Spleen (tissue), 11 donors: ENCODE measurements at regions not wholly inside any gene's neighbourhood (a gene's known extent, or its start where the extent isn't known, plus 50 kb on each side); places are given as distances from the start of the nearest gene placed in this dataset.
A peak's percentile ranks its signal among the peaks of the same experiment; 100 is the strongest.
"Not testable (repeated sequence)": the region's sequence is repeated elsewhere in the genome, so short reads cannot be mapped to it uniquely, and the experiment has no call there.

ENCODE experiments used
- DNase-seq: peaks from one replicate; pipeline ENCODE4 v3.0.0-alpha.2; 2020
- H3K27ac ChIP-seq, 8 donors: fragments of 200-600 bp; sonication (generic) in 7 of 8; 1 replicate in 4 of 8; 2 replicates in 4 of 8; pipeline versions ENCODE4 v1.5.0 to v1.8.0; 2016 to 2021; ENCODE audit warnings: inconsistent platforms in 4 of 8, mild to moderate bottlenecking in 4 of 8, moderate library complexity in 1 of 8
- H3K27me3 ChIP-seq, 7 donors: fragments of 200-600 bp; sonication (generic) in 6 of 7; replicated peaks in 1 of 7; 1 replicate in 4 of 7; 2 replicates in 3 of 7; pipeline versions ENCODE4 v1.5.0 to v1.8.0; 2016 to 2021; ENCODE audit warnings: inconsistent platforms in 3 of 7, mild to moderate bottlenecking in 1 of 7
- H3K36me3 ChIP-seq, 6 donors: fragments of 200-600 bp; sonication (generic) in 5 of 6; 1 replicate in 4 of 6; 2 replicates in 2 of 6; pipeline versions ENCODE4 v1.5.0 to v1.8.0; 2016 to 2021; ENCODE audit warnings: inconsistent platforms in 2 of 6
- H3K4me1 ChIP-seq, 6 donors: fragments of 200-600 bp; sonication (generic) in 5 of 6; 1 replicate in 3 of 6; 2 replicates in 3 of 6; pipeline versions ENCODE4 v1.5.0 to v1.8.0; 2016 to 2021; ENCODE audit warnings: inconsistent platforms in 3 of 6
- H3K4me3 ChIP-seq, 8 donors: fragments of 200-600 bp; sonication (generic) in 7 of 8; 1 replicate in 4 of 8; 2 replicates in 4 of 8; pipeline versions ENCODE4 v1.5.0 to v1.8.0; 2016 to 2021; ENCODE audit warnings: inconsistent platforms in 4 of 8, mild to moderate bottlenecking in 4 of 8, moderate library complexity in 2 of 8
- H3K9me3 ChIP-seq, 8 donors: fragments of 200-600 bp; sonication (generic) in 7 of 8; 1 replicate in 4 of 8; 2 replicates in 4 of 8; pipeline versions ENCODE4 v1.5.0 to v1.8.0; 2016 to 2021; ENCODE audit warnings: inconsistent platforms in 4 of 8
- CTCF ChIP-seq, 11 experiments: fragments of 200-600 bp in 7 of 11; fragments of 450-650 bp in 4 of 11; sonication (generic) in 4 of 11; IDR thresholded peaks in 8 of 11; conservative IDR thresholded peaks in 3 of 11; 1 replicate in 7 of 11; 2 replicates in 4 of 11; pipeline versions ENCODE4 v1.4.0 to v1.8.0; 2016 to 2021; ENCODE audit warnings: antibody characterized with exemption in 11 of 11, inconsistent platforms in 4 of 11, mild to moderate bottlenecking in 1 of 11
- POLR2A ChIP-seq, 3 donors: fragments of 450-650 bp; IDR thresholded peaks; one replicate each; pipeline ENCODE4 v1.5.1; 2017; ENCODE audit warnings: antibody characterized with exemption in 3 of 3, mild to moderate bottlenecking in 1 of 3
- POLR2AphosphoS5 ChIP-seq, 3 donors: sonication (generic); formaldehyde crosslinking; IDR thresholded peaks; one replicate each; pipeline ENCODE4 v1.5.1; 2017; ENCODE audit warnings: antibody characterized with exemption in 3 of 3
- WGBS, 5 donors: extraction: QIAGEN DNeasy Blood & Tissue Kit in 3 of 5; methylation state at CpG; one replicate each; pipeline versions ENCODE4 v1.1.5 to v1.1.7; 2013 to 2018; 5-methylcytosine and 5-hydroxymethylcytosine counted together
- intact Hi-C: fragments of 100-400 bp; cut with DNase I; formaldehyde crosslinking; loops from one replicate; pipeline ENCODE4 v1.15.0; 2023; ENCODE audit warnings: low total_unique reads
- donor health status: healthy with polysubstance abuse.
- donor health status: DM: no; HTN: no; CAD: no; lungs with moderate emphysema.
- donor health status: DM: no; HTN: no; CAD: no.
- donor health status: Bipolar disorder and iron deficiency.
- donor health status: healthy.
- donor health status: DM: no; HTN: no; CAD: no.
- donor health status: DM: yes; HTN: yes; CAD: no.

DNA sequence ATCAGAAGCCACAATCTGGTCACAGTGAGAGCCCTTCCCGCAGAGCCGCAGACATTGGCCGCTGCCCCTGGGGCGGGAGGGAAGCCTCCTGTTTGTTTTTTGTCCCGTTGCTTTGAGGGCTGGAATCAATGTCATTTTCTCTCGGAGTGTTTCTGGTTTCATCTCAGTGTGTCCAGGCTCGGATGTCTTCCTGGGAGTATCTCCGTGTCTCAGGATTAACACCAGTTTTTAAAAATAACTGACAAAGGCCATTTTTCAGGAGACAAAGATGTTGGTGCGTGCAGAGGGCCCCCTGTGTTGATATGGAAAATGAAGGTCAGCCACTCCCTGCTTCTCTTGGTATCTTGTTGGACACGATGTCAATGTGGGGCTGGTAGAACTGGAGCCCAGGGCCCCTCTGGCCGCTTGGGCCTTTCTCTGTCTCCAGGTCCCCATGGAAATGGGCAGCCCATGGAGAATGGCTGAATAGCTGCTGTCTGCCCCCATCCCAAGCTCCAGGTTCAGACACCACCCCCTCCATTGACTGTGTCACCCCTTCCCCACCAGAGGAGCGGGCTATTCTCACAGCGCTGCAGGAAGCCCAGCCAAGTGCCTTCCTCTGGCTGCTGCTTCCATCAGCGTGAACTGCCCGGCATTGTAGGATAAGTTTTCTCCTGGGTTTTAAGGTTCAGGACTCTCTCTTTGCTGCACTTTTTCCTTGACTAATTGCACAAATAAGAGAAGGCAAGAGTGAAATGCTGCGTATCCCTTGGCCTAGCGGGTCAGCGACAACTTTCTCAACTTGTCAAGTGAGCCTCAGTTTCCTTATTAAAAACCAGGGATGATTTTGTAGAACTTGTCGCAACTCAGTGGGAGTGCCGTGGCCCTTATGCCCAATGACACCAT is 72.2 kb upstream of the METTL9 start:
- Histone ChIP-seq H3K27me3 (no peaks in the 10 kb centered on the region), H3K36me3 (no peaks in the 10 kb centered on the region), H3K9me3 (no peaks in the 10 kb centered on the region), H3K4me1 (no peaks in the 10 kb centered on the region), H3K4me3 (no peak overlapping the region), H3K27ac (no peak overlapping the region)
- TF ChIP-seq POLR2A (IDR thresholded peaks at IDR 0.05) (no peak), CTCF (IDR thresholded peaks at IDR 0.05 in 8 of 11, conservative IDR thresholded peaks at IDR 0.05 in 3 of 11) (no peak), POLR2AphosphoS5 (IDR thresholded peaks at IDR 0.05) (no peak)
- 77 to 88% (median 85%) methylated on average over 16 to 20 of the region's 20 CpGs for WGBS, 5 donors
- intact Hi-C loops, result no loop called here
- DNase-seq, result peak; percentile 68

DNA sequence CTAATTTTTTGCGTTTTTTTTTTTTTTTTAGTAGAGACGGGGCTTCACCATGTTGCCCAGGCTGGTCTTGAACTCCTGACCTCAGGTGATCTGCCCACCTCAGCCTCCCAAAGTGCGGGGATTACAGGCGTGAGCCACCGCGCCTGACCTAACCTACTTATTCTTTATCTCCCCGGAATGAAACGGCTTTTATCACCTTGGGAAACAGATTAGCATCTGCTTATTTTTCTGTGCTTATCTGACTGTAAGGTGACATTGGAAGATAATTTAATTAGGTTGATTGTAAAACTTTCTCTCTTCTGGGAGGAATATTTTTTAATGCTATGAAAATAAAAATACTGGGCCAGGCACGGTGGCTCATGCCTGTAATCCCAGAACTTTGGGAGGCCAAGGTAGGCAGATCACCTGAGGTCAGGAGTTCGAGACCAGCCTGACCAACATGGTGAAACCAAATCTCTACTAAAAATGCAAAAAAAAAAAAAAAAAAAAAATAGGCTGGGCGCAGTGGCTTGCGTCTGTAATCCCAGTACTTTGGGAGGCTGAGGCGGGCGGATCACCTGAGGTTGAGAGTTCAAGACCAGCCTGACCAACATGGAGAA is 70.2 kb upstream of the METTL9 start:
- H3K27ac ChIP-seq, H3K9me3 ChIP-seq, H3K4me3 ChIP-seq, H3K4me1 ChIP-seq, H3K36me3 ChIP-seq, DNase-seq, intact Hi-C loops, H3K27me3 ChIP-seq: not testable (repeated sequence)
- WGBS, 5 donors, result 86 to 91% (median 88%) methylated on average over 14 of the region's 14 CpGs

GRCh38 chr16:21530729-21531383 is 68.5 kb upstream of the METTL9 start:
- H3K9me3 ChIP-seq, H3K36me3 ChIP-seq, H3K4me3 ChIP-seq, intact Hi-C loops, H3K4me1 ChIP-seq, H3K27me3 ChIP-seq, H3K27ac ChIP-seq: not testable (repeated sequence)
- DNase-seq, result peak; percentile 51
- WGBS, 5 donors, result 66 to 79% (median 74%) methylated on average over 6 to 8 of the region's 8 CpGs

- H3K4me1 ChIP-seq, H3K36me3 ChIP-seq, H3K27ac ChIP-seq, H3K9me3 ChIP-seq, H3K27me3 ChIP-seq, intact Hi-C loops, H3K4me3 ChIP-seq: not testable (repeated sequence)
- 89 to 97% (median 95%) methylated on average over 6 to 7 of the region's 7 CpGs for WGBS, 5 donors
- peak; percentile 50 for DNase-seq
Observed at GRCh38 chr16:21532996-21533395, 66.4 kb upstream of the METTL9 start.

GRCh38 chr16:21533474-21533873 is 65.9 kb upstream of the METTL9 start:
- WGBS, 5 donors, result 95 to 99% (median 98%) methylated on average over 9 to 10 of the region's 10 CpGs

DNA sequence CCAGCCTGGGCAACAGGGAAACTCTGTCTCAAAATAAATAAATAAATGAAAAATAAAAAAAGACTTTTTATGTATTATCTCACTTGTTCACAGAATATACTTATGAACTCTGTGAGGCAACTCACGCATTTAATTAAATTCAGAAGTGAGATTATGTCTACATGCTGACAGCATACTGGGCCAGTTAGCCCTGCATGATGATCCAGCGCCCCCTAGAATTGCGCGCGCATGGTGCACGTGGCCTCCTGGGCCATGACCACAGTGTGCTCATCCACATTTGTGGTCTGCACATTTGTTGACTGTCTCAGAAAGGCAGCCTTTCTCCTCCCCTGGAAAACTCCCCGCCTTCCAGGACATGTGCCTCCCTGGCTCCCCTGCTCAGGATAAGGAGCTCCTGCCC is 64.8 kb upstream of the METTL9 start:
- H3K4me1 ChIP-seq, H3K36me3 ChIP-seq, H3K27me3 ChIP-seq, H3K27ac ChIP-seq, intact Hi-C loops, H3K4me3 ChIP-seq, H3K9me3 ChIP-seq: not testable (repeated sequence)
- WGBS, 5 donors, result 90 to 93% (median 92%) methylated on average over 6 to 7 of the region's 7 CpGs
- peak; percentile 73 for DNase-seq

More at GRCh38 chr16:21533474-21533873, 65.9 kb upstream of the METTL9 start:
- H3K4me1 ChIP-seq, H3K27me3 ChIP-seq, H3K4me3 ChIP-seq, H3K27ac ChIP-seq, H3K36me3 ChIP-seq, H3K9me3 ChIP-seq, intact Hi-C loops: not testable (repeated sequence)
- DNase-seq, result peak; percentile 51

DNA sequence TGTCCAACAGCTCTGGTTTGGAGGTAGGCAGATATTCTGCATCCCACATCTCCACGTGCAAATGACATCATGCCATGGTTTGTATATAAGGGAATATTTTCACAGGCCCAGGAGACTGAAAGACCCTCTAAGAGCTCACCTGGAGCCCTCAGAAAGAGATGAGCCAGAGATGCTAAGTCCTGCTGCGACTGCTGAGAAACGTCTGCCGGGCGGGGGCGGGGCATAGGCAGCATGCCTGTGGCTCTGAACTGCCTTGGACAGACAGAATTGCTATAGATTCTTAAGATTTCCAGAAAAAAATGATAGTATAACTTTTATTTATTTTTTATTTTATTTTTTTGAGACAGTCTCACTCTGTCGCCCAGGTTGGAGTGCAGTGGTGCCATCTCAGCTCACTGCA is 64.2 kb upstream of the METTL9 start:
- H3K9me3 ChIP-seq, H3K4me1 ChIP-seq, intact Hi-C loops, H3K36me3 ChIP-seq, H3K4me3 ChIP-seq, H3K27ac ChIP-seq, H3K27me3 ChIP-seq, DNase-seq: not testable (repeated sequence)
- 90 to 95% (median 94%) methylated on average over 4 to 5 of the region's 7 CpGs; no CpG with 5 or more reads in 1 of the 5 donors for WGBS, 5 donors

DNA sequence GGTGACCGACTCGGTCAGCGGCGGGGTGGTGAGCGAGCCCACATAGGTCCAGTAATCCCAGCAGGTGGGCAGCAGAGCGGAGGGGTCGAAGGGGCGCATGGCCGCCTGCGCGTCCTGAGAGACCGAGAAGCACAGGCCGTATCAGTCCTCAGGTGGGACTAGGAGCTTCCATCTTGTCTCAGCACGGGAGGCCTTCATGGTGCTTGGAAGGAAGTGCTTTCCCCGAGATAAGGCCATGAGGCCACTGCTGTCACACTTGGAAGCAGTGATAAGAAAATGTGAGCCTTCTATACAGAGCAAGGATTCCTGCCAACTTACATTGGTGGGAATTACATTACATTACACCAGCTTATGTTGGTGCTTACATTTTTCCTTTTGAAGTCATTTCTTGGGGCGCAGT is 62.6 kb upstream of the METTL9 start:
- H3K4me1 ChIP-seq, result peaks cover 5 to 18% (median 14%) of the 10 kb centered on the region in 6 donors
- H3K9me3 ChIP-seq, H3K4me3 ChIP-seq, H3K27me3 ChIP-seq, H3K27ac ChIP-seq, intact Hi-C loops, H3K36me3 ChIP-seq: not testable (repeated sequence)
- WGBS, 5 donors, result 71 to 89% (median 86%) methylated on average over 5 to 12 of the region's 16 CpGs
- peak; percentile 68 for DNase-seq

GRCh38 chr16:21537598-21537997 is 61.8 kb upstream of the METTL9 start:
- H3K36me3 ChIP-seq, H3K4me3 ChIP-seq, H3K9me3 ChIP-seq, intact Hi-C loops, H3K27me3 ChIP-seq, H3K27ac ChIP-seq: not testable (repeated sequence)
- WGBS, 5 donors, result 89 to 97% (median 94%) methylated on average over 7 to 8 of the region's 8 CpGs
- H3K4me1 ChIP-seq, result peaks cover 5 to 23% (median 16%) of the 10 kb centered on the region in 6 donors
- peak; percentile 56 for DNase-seq
